IPS-20b (cell line): ENCODE measurements at regions not wholly inside any gene's neighbourhood (a gene's known extent, or its start where the extent isn't known, plus 50 kb on each side); places are given as distances from the start of the nearest gene placed in this dataset.
"Not testable (repeated sequence)": the region's sequence is repeated elsewhere in the genome, so short reads cannot be mapped to it uniquely, and the experiment has no call there.

Experiments used
- H3K27ac ChIP-seq: one replicate; pipeline ENCODE4 v1.5.1; 2013; ENCODE audit warnings: low read length
- H3K27me3 ChIP-seq: 2 replicates; pipeline ENCODE4 v1.6.1; 2013; ENCODE audit warnings: mild to moderate bottlenecking, low read length, inconsistent platforms; ENCODE audit not compliant: insufficient read depth
- H3K36me3 ChIP-seq: 2 replicates; pipeline ENCODE4 v1.6.1; 2013; ENCODE audit warnings: low read depth, mild to moderate bottlenecking, inconsistent platforms, low read length, moderate library complexity; ENCODE audit not compliant: insufficient read depth
- H3K4me1 ChIP-seq: 2 replicates; pipeline ENCODE4 v1.6.1; 2013; ENCODE audit warnings: mild to moderate bottlenecking, control low read depth, inconsistent platforms, low read length, moderate library complexity; ENCODE audit not compliant: insufficient read depth
- H3K4me3 ChIP-seq: 2 replicates; pipeline ENCODE4 v1.5.1; 2013; ENCODE audit warnings: mild to moderate bottlenecking, low read length, inconsistent platforms
- H3K9ac ChIP-seq: 2 replicates; pipeline ENCODE4 v1.6.1; 2013; ENCODE audit warnings: low read depth, mild to moderate bottlenecking, inconsistent platforms, low read length, moderate library complexity
- H3K9me3 ChIP-seq: 2 replicates; pipeline ENCODE4 v1.6.1; 2013; ENCODE audit warnings: mild to moderate bottlenecking, low read depth, low read length, inconsistent platforms; ENCODE audit not compliant: insufficient read depth

DNA sequence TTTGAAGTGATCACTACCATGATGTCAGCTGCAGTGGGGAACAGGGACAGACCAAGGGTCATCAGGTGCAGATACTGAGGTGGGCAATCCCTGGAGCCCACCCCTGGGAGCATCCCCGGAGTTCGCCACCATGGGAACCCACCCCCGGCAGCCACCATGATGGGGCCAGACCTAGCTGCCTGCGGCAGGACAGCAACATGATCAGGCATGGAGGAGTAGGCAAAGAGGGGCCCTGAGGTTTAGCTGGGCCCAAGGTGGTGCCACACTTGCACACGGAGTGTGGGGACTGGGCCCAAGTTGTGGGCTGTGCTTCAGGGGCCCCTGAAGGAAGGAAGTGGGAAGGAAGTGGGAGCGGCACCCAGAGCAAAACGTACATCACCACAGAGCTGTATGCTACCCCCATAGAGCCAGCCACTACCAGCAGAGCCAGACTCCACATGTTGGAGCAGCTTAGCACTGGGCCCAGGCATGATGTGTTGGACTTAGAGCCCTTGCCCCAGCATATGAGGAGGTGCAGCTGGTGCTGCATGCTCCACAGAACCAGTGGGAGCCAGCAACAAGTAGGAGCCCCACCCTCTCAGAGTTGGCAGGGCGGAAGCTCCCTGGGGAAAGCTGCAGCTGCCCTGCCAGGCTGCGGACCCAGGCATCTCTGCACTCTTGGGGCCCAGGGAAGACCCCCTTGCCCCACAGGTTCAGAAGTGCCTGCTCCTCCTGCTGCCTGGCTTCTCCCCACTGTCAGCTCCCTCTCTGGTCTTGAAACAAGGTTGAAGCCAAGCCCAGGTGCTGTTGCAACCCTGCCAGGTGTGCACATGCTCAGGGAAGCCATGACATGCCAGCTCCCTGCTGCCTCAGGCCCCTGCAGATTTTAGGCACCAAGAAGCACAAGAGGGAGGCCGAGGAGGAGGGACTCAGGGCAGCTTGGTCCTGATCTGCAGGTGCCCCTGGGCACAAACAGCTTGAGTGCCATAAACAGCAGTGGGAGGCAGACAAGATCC lies 515.3 kb downstream of the ZBBX start:
- Histone ChIP-seq H3K27me3 (no peaks in the 10 kb centered on the region), H3K4me3 (no peak overlapping the region), H3K9me3 (no peaks in the 10 kb centered on the region)

DNA sequence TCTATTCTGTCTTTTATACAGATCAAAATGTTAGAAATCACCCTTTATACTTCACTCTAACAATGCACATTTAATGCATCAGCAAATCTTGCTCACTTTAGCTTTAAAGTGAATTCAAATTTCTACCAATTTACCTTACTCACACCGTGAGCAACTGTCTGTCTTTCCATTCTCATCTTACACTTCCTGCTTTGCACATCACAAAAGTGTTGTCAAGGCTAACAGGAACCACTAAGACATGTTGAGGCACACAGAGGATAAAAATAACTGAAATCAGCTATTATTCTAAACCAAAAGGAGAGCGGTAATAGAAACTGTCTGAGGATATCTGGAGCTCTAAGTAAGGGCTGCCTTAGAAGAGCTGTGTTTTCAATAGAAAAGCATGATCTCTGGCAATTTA lies 519.9 kb downstream of the ZBBX start:
- Histone ChIP-seq H3K27ac (no peak overlapping the region), H3K36me3 (no peaks in the 10 kb centered on the region), H3K27me3 (no peaks in the 10 kb centered on the region), H3K4me1 (no peaks in the 10 kb centered on the region), H3K9me3 (no peaks in the 10 kb centered on the region), H3K9ac (no peak overlapping the region), H3K4me3 (no peak overlapping the region)

More for the DNA sequence above, 515.3 kb downstream of the ZBBX start:
- no peak overlapping the region for H3K27ac ChIP-seq
- H3K4me1 ChIP-seq, result no peaks in the 10 kb centered on the region
- no peaks in the 10 kb centered on the region for H3K36me3 ChIP-seq
- H3K9ac ChIP-seq, result no peak overlapping the region

GRCh38 chr3:166844329-166844728 lies 535.8 kb downstream of the ZBBX start:
- Histone ChIP-seq H3K36me3 (no peaks in the 10 kb centered on the region), H3K27me3 (no peaks in the 10 kb centered on the region), H3K9me3 (no peaks in the 10 kb centered on the region), H3K27ac (no peak overlapping the region), H3K4me1 (no peaks in the 10 kb centered on the region), H3K9ac (no peak overlapping the region), H3K4me3 (no peak overlapping the region)

- not testable (repeated sequence) for H3K27me3 ChIP-seq, H3K4me1 ChIP-seq, H3K27ac ChIP-seq, H3K36me3 ChIP-seq, H3K9me3 ChIP-seq, H3K4me3 ChIP-seq, H3K9ac ChIP-seq
Observed at GRCh38 chr3:166842784-166843183, 537.3 kb downstream of the ZBBX start.

- Histone ChIP-seq H3K4me1 (no peaks in the 10 kb centered on the region), H3K4me3 (no peak overlapping the region), H3K9ac (no peak overlapping the region), H3K36me3 (no peaks in the 10 kb centered on the region), H3K9me3 (no peaks in the 10 kb centered on the region), H3K27ac (no peak overlapping the region), H3K27me3 (no peaks in the 10 kb centered on the region)
Observed at GRCh38 chr3:166837535-166837934, 542.6 kb downstream of the ZBBX start.

- no peaks in the 10 kb centered on the region for H3K4me1 ChIP-seq
Observed at GRCh38 chr3:166836836-166837235, 543.3 kb downstream of the ZBBX start.

GRCh38 chr3:166829896-166830295 lies 550.2 kb downstream of the ZBBX start:
- Histone ChIP-seq H3K36me3 (no peaks in the 10 kb centered on the region), H3K4me3 (no peak overlapping the region), H3K27me3 (no peaks in the 10 kb centered on the region), H3K27ac (no peak overlapping the region), H3K4me1 (no peaks in the 10 kb centered on the region), H3K9ac (no peak overlapping the region), H3K9me3 (no peaks in the 10 kb centered on the region)

More at GRCh38 chr3:166836836-166837235, 543.3 kb downstream of the ZBBX start:
- H3K4me3 ChIP-seq, result no peak overlapping the region
- H3K9ac ChIP-seq, result no peak overlapping the region
- no peaks in the 10 kb centered on the region for H3K36me3 ChIP-seq
- no peaks in the 10 kb centered on the region for H3K9me3 ChIP-seq
- H3K27ac ChIP-seq, result no peak overlapping the region
- H3K27me3 ChIP-seq, result no peaks in the 10 kb centered on the region

GRCh38 chr3:166818464-166818863 lies 561.6 kb downstream of the ZBBX start:
- H3K4me3 ChIP-seq, result no peak overlapping the region
- no peak overlapping the region for H3K27ac ChIP-seq
- no peaks in the 10 kb centered on the region for H3K9me3 ChIP-seq
- H3K27me3 ChIP-seq, result no peaks in the 10 kb centered on the region
- no peaks in the 10 kb centered on the region for H3K4me1 ChIP-seq
- H3K36me3 ChIP-seq, result no peaks in the 10 kb centered on the region
- H3K9ac ChIP-seq, result no peak overlapping the region

GRCh38 chr3:166817269-166817668 lies 562.8 kb downstream of the ZBBX start:
- not testable (repeated sequence) for H3K4me3 ChIP-seq, H3K4me1 ChIP-seq, H3K27me3 ChIP-seq, H3K9ac ChIP-seq, H3K36me3 ChIP-seq, H3K9me3 ChIP-seq, H3K27ac ChIP-seq

- Histone ChIP-seq H3K9ac (no peak overlapping the region), H3K4me3 (no peak overlapping the region), H3K4me1 (no peaks in the 10 kb centered on the region), H3K9me3 (no peaks in the 10 kb centered on the region; the same call in 1 of the 2 replicates), H3K27ac (no peak overlapping the region), H3K36me3 (no peaks in the 10 kb centered on the region), H3K27me3 (no peaks in the 10 kb centered on the region)
Observed at GRCh38 chr3:166810741-166811445, 569.2 kb downstream of the ZBBX start.

DNA sequence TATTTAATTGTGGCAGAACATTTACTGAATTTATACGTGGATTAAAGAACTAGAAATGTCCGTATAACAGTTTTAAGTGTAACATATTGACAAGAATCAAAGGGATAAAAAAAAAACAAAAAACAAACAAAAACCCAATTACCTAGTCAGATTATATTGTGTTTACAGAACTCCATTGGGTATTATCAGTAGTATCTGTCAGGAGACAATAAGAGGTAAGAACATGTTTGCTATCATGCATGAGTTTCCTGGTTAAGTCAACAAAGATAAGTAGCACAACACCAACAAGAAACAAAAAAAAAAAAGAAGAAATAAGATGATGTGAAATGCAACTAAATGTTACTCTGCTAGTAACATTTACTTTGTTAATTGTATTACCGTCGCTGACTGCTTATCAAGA lies 570.6 kb downstream of the ZBBX start:
- Histone ChIP-seq H3K9me3 (no peaks in the 10 kb centered on the region; the same call in 1 of the 2 replicates), H3K27me3 (no peaks in the 10 kb centered on the region), H3K4me1 (no peaks in the 10 kb centered on the region), H3K4me3 (no peak overlapping the region), H3K9ac (no peak overlapping the region), H3K27ac (no peak overlapping the region), H3K36me3 (no peaks in the 10 kb centered on the region)

GRCh38 chr3:166788936-166789335 lies 591.2 kb downstream of the ZBBX start:
- H3K27ac ChIP-seq, result no peak overlapping the region
- H3K4me1 ChIP-seq, result no peaks in the 10 kb centered on the region
- H3K4me3 ChIP-seq, result no peak overlapping the region
- H3K9ac ChIP-seq, result no peak overlapping the region
- no peaks in the 10 kb centered on the region for H3K36me3 ChIP-seq
- H3K27me3 ChIP-seq, result no peaks in the 10 kb centered on the region
- no peaks in the 10 kb centered on the region for H3K9me3 ChIP-seq
